BJ (cell line): ENCODE measurements at regions not wholly inside any gene's neighbourhood (a gene's known extent, or its start where the extent isn't known, plus 50 kb on each side); places are given as distances from the start of the nearest gene placed in this dataset.
"Not testable (repeated sequence)": the region's sequence is repeated elsewhere in the genome, so short reads cannot be mapped to it uniquely, and the experiment has no call there.

Experiments
- CTCF ChIA-PET: fragments of 350-600 bp; formaldehyde crosslinking; extraction: SDS; loops from one replicate; lab custom pipeline; 2021; ENCODE audit warnings: antibody characterized with exemption, inconsistent platforms; lab: Yijun Ruan, JAX
- POLR2A ChIA-PET: fragments of 300-600 bp; sonication (Branson Sonifier 250); formaldehyde crosslinking; extraction: SDS; loops from one replicate; lab custom pipeline; 2021; ENCODE audit warnings: antibody characterized with exemption; lab: Charles Lee
- DNase-seq: peaks from one replicate; pipeline ENCODE4 v3.0.0-alpha.2; 2011; ENCODE audit warnings: low read depth
- H3K27me3 ChIP-seq: 2 replicates; pipeline ENCODE4 v1.6.0; 2011; ENCODE audit warnings: low read length; ENCODE audit not compliant: control insufficient read depth, insufficient read depth
- H3K36me3 ChIP-seq: 2 replicates; pipeline ENCODE4 v1.5.1; 2011; ENCODE audit warnings: low read length; ENCODE audit not compliant: control insufficient read depth, insufficient read depth
- H3K4me3 ChIP-seq: 2 replicates; pipeline ENCODE4 v1.5.1; 2011; ENCODE audit warnings: low read depth, mild to moderate bottlenecking, control low read depth, low read length
- TF ChIP-seq, protein P1 (sequence below): IDR thresholded peaks from 2 replicates; pipeline ENCODE4 v1.5.1; 2011; ENCODE audit warnings: low read depth, mild to moderate bottlenecking, control low read depth, inconsistent platforms, low read length, moderate library complexity; ENCODE audit not compliant: insufficient read depth

DNA sequence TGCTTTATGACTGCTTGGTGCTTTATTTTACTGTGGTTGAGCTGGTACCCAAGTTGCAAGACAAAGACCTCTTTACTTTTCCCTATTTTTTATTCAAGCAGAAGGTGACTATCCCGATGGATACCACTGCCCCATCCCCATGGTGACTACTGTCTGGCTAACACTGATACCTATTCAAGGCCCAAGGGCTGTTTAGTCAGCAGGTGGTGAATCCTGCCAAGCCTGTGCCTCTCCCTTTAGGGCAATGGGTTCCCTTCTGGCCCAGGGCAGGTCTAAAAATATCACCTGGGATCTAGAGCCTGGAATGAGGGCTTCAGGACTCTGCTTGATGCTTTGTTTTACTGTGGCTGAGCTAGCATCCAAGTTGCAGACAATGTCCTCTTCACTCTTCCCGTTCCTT is 510.0 kb upstream of the GRAMD2B start:
- H3K4me3 ChIP-seq: no peak overlapping the region
- TF ChIP-seq, protein P1, sequence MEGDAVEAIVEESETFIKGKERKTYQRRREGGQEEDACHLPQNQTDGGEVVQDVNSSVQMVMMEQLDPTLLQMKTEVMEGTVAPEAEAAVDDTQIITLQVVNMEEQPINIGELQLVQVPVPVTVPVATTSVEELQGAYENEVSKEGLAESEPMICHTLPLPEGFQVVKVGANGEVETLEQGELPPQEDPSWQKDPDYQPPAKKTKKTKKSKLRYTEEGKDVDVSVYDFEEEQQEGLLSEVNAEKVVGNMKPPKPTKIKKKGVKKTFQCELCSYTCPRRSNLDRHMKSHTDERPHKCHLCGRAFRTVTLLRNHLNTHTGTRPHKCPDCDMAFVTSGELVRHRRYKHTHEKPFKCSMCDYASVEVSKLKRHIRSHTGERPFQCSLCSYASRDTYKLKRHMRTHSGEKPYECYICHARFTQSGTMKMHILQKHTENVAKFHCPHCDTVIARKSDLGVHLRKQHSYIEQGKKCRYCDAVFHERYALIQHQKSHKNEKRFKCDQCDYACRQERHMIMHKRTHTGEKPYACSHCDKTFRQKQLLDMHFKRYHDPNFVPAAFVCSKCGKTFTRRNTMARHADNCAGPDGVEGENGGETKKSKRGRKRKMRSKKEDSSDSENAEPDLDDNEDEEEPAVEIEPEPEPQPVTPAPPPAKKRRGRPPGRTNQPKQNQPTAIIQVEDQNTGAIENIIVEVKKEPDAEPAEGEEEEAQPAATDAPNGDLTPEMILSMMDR: no peak
- POLR2A ChIA-PET: no interaction called here
- CTCF ChIA-PET: no interaction called here
- H3K27me3 ChIP-seq: no peaks in the 10 kb centered on the region
- no peaks in the 10 kb centered on the region for H3K36me3 ChIP-seq
- no peak for DNase-seq

DNA sequence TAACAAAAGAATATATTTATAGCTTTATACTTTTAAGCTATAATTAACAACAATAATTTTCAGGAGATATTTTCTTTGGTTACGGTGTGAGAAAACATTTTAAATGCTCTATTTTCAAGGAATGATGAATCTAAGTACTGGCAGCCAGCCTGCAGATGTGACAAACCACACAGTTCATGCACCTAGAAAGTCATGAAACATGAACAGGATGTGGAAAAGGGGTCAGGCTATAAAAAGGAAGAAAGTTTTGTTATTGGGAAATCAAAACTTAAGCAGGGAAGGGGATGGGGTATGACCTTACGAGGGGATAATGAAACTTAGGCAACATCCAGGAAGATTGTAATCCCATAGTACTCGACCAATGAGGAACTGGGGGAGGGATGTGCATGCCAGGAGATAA is 508.7 kb upstream of the GRAMD2B start:
- no peak for DNase-seq
- TF ChIP-seq, protein P1: no peak
- Histone ChIP-seq H3K27me3 (no peaks in the 10 kb centered on the region), H3K36me3 (no peaks in the 10 kb centered on the region), H3K4me3 (no peak overlapping the region)
- ChIA-PET CTCF (no interaction called here), POLR2A (no interaction called here)

DNA sequence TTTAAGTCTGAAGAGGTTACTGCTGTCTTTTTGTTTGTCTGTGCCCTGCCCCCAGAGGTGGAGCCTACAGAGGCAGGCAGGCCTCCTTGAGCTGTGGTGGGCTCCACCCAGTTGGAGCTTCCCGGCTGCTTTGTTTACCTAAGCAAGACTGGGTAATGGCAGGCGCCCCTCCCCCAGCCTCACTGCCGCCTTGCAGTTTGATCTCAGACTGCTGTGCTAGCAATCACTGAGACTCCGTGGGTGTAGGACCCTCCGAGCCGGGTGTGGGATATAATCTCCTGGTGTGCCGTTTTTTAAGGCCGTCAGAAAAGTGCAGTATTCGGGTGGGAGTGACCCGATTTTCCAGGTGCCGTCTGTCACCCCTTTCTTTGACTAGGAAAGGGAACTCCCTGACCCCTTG is 499.3 kb upstream of the GRAMD2B start:
- CTCF ChIA-PET, H3K4me3 ChIP-seq, DNase-seq, H3K27me3 ChIP-seq, POLR2A ChIA-PET, H3K36me3 ChIP-seq: not testable (repeated sequence)

DNA sequence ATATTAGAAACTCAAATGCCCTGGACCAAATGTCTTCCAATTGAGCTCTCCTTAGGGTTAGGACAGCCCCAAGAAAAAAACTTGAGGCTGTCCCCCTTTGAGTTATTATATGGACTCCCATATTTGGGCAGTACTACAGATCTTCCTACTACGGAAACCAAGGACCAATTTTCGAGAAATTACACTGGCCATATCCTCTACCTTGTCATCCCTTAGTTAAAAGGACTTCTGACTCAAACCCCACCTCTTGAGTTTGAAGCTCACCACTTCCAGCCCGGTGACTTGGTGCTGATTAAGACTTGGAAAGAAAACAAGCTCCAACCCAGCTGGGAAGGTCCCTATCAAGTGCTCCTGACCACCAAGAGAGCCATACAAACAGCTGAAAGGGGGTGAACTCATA is 497.0 kb upstream of the GRAMD2B start:
- ChIA-PET CTCF (no interaction called here), POLR2A (no interaction called here)
- Histone ChIP-seq H3K27me3 (no peaks in the 10 kb centered on the region), H3K4me3 (no peak overlapping the region), H3K36me3 (no peaks in the 10 kb centered on the region)
- DNase-seq: no peak
- TF ChIP-seq, protein P1: no peak

DNA sequence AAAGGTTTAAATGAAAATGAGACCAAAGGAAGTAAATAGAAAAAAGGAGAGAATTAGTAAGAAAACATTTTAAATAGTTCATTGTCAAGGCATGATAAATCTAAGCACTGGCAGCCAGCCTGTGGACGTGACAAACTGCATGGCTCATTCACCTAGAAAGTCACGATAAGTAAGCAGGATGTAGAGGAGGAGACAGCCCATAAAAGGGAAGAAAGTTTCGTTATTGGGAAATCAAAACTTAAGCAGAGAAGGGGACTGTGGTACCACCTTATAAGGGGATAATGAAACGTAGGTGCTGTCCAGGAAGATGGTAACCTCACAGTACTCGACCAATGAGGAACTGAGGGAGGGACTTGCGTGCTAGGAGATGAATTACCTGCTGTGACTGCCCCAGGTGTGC is 494.5 kb upstream of the GRAMD2B start:
- TF ChIP-seq, protein P1: no peak
- Histone ChIP-seq H3K27me3 (no peaks in the 10 kb centered on the region), H3K4me3 (no peak overlapping the region), H3K36me3 (no peaks in the 10 kb centered on the region)
- ChIA-PET CTCF (no interaction called here), POLR2A (no interaction called here)
- no peak for DNase-seq

DNA sequence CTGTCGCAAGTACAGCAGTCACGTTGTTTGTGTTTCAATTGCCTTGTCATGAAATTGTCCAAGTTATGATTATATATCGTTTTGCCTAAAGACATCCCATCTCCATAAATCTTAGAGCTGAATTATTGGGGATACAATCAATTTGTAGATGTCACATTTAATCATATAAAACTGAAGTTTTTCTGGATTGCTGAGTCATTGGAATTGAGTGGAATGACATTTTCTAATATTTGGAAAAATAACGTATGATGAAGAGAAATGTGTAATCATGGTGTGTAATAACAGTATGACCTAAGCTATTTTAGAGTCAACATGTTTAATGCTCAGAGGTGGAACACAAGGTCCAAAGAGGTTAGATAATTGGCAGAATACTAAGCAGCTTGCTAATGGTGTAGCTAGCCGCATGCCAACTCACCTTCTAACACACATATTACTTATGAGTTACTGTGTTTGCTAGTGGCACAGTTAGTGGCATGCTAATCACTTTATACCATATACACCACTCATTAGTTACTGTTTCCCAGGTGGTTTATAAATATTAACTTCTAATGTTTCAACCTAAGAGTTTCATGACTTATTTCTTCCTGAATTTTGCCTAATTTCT is 473.1 kb upstream of the GRAMD2B start:
- no peak for DNase-seq
- ChIA-PET POLR2A (no interaction called here), CTCF (no interaction called here)
- Histone ChIP-seq H3K27me3 (no peaks in the 10 kb centered on the region), H3K36me3 (no peaks in the 10 kb centered on the region), H3K4me3 (no peak overlapping the region)
- TF ChIP-seq, protein P1: no peak
